GM19240 (cell line): ENCODE measurements at regions not wholly inside any gene's neighbourhood (a gene's known extent, or its start where the extent isn't known, plus 50 kb on each side); places are given as distances from the start of the nearest gene placed in this dataset.
"Not testable (repeated sequence)": the region's sequence is repeated elsewhere in the genome, so short reads cannot be mapped to it uniquely, and the experiment has no call there.

Experiments
- DNase-seq: peaks from one replicate; pipeline ENCODE4 v3.0.0; 2011; ENCODE audit warnings: low spot score; ENCODE audit not compliant: insufficient read length

DNA sequence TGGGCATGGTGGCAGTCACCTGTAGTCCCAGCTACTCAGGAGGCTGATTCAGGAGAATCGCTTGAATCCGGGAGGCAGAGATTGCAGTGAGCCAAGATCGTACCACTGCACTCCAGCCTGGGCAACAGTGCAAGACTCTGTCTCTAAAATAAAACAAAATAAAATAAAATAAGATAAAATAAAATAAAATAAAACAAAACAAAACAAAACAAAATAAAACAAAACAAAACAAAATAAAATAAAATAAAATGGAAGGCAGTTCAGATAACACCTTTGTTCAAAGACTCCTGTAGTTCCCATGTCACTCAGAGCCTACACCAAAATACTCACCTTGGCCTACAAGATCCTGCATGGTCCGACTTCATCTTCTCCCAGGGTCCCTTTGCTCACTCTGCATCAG is 61.3 kb downstream of the SYF2 start:
- DNase-seq: not testable (repeated sequence)

DNA sequence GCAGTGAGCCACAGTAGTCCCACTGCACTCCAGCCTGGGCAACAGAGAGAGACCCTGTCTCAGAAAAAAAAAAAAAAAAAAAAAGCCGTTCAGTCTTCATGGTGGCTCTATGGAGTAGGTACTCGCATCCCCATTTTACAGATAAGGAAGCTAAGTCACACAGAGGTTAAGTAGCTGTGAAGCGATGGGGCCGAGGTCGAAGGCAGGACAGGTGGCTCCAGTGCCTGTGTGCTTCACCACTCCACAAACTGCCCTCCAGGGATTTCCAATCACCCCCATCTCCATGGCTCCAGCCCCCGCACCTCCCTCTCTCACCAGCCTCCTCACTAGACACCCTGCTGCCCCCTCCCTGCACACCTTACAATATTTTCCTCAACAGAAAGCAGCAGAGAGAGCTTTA is 61.9 kb downstream of the SYF2 start:
- no peak for DNase-seq

DNA sequence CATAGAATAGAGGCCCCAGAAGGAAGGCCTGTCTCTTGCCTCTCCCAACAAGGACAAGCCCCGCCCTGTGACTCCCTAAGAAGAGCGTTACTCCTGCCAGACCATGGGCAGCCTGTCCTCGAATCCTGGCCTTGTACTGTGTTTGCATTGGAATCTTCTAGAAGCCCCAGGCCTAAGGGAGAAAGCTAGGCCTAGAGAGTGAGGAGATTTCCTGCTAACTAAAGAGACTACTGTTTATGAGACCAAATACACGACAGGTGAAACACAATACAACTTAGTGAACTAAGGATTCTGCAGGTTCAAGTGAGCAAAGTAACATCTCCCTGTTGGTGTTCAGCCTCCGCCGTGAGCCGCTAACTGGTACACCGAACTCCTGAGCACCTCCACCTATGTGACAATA is 62.7 kb downstream of the SYF2 start:
- DNase-seq: no peak

DNA sequence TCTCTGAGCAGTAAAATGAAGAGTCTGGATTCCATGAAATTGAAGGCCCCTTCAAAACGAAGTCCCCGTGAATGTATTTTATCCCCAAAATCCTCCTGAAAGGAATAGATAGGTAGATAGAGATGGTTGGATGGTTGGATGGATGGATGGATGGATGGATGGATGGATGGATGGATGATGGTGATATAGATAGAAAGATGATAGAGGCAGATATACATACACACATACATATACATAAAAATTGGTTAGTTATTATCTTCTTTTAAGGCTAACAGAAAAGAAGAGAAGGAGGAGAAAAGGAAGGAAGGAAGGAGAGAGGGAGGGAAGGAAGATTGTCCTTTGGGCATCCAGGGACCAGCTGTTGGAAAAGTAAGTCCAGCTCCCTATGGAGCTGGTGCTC is 63.1 kb downstream of the SYF2 start:
- DNase-seq: no peak

DNA sequence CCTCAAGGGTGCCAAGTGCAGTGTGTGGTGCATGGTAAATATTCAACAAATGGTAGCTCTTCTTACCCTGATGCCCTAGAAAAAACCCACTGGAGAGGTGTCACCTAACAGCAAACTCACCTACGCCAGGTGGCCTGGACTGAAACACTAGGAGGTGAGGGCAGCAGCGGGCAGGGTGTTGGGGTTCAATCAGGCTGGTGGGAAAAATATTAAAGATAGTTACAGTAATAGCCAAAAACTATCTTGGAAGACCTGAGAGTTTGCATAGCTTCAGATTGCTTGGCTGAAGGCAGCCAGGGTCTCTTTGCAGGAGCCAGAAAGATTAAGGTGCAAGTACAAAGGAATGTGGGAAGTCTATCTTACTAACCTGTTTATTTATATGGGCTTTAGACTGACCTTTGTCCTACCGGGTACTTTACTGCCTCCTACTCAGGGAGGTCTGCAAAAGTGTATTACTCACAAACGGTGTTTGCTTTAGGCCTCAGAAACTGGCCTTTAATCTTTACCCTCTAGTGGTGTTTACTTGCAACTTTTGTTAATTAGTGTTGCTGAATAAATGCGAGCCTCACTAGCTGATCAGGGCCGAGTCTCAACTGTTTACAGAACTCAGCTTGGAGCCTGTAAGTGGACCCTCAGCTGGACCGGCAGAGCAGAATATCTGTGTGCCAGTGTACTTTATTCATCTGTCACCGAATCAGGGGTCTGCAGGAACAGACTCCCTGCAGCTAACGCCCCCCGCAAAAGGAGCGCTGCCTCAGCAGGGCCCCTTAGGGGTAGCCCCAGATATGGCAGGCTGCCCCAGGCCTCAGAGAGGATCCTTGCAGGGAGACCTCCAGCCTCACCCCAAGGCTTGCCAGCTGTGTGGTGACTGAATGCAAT is 63.9 kb downstream of the SYF2 start:
- DNase-seq: no peak

DNA sequence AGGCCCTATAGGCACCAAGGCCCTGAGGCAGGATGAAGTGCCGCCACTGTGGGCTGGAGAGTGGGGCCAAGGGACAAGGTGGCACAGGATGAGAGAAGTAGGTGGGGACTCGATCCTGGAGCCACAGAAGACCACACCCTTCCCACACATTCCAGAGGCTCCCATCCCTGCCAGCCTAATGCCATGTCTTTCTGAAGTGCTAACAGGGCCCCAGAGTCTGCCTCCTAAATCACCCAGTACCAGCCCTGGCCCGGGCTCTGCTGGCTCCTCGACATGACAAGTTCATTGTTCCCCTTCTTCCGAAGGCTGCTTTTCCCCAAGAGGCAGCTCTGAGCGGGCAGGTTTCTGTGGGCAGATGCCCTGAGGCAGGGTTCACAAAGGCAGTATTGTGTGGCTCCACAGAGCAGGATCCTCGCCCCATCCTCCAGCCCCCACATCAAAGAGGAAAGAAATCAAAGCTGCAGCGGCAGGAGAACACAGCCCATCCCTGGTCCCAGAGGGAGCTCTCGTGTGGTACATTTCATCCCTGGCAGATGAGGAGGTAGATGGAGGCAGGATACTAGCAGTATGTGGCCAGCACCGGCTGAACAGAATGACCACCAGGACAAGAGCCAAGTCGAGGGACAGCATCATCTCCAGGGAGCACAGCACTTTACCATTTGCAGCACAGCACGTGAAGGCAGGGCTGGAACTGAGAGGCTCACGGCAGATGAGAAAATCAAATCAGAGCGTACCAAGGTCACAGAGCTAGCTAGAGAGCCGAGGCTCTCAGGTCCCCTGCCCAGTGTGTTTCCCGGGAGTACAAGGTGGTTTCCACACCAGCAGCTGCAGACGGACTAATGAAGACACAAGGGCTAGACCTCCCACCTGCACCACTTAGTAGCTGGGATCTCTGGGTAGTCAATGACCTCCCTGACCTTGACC is 64.8 kb downstream of the SYF2 start:
- no peak for DNase-seq

DNA sequence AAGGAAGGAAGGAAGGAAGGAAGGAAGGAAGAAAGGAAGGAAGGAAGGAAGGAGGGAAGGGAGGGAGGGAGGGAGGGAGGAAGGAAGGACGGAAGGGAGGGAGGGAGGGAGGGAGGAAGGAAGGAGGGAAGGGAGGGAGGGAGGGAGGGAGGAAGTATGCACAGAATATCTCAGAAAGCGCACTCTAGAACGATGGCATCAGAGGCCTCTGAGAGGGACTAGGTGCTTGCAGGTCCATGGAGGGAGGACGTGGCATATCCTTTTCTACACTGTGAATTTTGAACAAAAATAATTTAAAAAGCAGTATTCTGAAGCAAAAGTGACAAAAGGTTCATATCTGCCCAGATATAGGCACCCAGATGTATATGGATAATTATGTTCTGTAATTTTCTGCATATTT is 65.5 kb downstream of the SYF2 start:
- DNase-seq: no peak

DNA sequence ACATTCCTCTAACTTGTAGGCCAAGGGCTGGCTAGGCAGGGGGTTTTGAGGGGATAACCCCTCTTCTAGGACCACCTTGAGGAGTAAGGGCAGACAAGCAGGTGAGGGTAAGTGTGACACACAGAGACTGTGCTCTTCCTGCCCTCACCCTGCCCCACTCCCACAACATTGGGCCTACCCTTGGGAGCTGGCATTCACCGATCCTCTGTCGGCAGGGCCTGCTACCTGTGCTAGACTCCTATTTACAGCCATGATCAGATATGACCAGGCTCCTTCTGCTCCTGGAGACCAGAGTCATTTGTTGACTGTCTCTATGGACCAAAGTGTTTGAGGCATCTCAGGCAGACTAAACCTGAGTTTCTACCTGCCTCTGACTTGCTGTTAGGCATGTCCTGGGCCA is 68.3 kb downstream of the SYF2 start:
- no peak for DNase-seq

DNA sequence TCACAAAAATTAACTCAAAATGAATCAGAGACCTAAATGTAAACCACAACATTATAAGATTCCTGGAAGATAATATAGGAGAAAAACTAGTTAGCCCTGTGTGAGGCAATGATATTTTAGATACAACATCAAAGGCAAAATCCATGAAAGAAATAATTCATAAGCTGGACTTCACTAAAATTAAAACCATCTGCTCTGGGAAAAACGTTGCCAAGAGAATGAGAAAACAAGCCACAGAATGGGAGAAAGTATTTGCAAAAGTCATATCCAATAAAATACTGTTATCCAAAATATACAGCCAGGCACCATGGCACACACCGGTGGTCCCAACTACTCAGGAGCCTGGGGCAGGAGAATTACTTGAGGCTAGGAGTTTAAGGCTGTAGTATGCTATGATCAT is 70.3 kb downstream of the SYF2 start:
- no peak for DNase-seq

DNA sequence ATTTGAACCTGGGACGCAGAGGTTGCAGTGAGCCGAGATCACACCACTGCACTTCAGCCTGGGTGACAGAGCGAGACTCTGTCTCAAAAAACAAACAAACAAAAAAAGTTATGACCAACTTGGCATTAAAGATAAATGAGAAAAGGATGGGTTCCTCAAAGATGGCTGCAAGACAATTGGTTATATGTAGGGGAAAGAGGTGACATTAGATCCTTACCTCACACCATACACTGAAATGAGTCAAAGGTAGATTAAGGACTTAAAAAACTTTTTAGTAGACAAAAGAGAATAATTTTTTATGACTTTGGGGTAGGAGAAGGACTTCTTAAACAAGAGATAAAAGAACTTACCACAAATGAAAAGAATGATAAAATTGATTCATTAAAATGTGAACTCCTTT is 74.5 kb downstream of the SYF2 start:
- DNase-seq: no peak

DNA sequence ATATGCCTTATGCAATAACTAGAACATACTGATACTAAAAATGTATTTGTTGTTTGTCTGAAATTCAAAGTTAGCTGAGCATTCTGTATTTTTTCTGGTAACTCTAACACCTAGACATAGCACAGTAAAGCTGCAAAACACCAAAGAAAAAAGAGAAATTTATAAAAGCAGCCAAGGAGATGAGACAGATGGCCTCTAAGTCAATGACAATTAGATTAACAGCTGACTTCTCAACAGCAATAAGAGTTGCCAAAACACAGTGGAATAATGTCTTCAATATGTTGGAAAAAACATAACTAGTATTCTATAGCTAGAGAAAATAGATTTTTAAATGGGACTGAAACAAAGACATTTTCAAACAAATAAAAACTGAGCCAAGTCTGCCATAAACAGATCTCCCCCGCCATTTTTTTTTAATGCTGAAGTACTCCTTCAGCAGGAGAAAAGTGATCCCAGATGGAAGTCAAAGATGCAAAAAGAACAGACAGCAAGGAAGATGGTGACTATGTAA is 81.3 kb downstream of the SYF2 start:
- DNase-seq: no peak

DNA sequence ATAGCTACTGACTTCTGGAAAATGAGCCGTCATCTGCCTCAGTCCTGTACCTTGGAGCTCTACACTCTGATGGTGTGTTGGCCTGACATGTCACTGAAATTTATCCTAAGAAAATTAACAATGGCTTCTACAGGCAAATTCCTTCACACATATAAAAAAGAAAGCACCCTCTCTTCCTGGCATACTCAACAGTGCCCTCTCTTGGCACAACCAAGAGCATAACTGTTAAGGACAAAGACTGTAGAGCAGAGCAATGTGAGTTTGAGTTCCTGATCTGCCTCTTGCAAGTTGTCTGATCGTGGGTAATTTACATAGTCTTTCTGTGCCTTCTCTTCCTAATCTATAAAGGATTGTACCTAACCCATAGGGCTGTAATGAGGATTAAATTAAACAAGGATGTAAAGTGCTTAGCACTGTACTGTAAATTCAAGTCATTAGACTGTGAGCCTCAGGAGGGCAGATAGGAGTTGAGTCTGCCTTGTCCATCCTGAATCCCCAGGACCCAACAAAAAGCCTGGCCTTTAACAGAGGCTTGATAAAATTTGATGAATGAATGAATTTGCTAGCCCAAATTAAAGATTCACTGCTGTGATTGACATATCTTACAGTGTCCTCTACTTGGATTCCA is 83.5 kb downstream of the SYF2 start:
- no peak for DNase-seq

DNA sequence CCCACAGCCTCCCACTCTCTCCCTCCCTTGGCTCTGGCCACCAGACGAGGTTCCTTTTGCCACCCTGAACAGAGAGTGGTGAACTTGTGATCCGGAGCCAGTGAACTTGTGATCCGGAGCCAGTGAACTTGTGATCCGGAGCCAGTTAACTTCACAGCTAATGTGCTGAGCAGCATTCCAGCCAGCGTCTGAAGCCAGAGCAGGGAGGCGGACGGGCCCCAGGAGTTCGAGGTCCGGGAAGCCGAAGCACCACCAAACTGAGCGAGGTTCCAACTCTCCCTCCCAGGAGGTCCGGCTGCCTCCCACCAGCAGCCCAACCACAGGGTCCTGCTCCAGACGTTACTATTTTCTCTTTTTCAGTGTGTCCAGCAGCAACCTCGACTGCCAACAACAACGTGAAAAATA is 85.8 kb downstream of the SYF2 start:
- DNase-seq: no peak

DNA sequence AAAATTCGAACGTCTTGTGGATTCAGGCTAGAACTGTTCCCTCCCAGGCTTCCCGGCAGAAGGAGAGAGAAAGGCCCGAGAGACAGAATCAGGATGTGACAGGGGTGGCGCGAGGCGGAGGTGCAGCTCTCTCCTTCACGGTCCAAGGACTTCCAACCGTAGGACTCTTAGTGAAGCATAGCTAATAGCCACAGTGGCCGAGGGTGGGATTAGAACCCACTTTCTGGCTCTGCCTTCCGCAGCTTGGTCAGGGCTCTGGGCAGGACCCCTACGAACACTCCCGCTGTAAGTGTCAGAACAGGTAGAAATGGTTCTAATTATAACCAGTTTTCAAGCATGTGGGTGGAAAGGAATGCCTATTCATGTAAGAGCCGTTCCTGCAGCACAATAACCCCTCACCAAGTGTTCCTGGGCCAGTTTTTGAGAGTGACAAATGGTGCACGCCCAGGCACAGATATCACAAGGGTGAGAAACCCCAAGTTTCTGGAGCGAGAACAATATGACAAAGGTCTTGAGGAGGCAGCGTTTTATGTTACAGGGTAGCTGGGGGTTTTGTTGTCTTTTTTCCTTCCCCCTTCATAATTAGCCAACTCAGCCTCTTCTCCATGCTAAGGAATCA is 86.4 kb downstream of the SYF2 start:
- DNase-seq: peak; percentile 23

DNA sequence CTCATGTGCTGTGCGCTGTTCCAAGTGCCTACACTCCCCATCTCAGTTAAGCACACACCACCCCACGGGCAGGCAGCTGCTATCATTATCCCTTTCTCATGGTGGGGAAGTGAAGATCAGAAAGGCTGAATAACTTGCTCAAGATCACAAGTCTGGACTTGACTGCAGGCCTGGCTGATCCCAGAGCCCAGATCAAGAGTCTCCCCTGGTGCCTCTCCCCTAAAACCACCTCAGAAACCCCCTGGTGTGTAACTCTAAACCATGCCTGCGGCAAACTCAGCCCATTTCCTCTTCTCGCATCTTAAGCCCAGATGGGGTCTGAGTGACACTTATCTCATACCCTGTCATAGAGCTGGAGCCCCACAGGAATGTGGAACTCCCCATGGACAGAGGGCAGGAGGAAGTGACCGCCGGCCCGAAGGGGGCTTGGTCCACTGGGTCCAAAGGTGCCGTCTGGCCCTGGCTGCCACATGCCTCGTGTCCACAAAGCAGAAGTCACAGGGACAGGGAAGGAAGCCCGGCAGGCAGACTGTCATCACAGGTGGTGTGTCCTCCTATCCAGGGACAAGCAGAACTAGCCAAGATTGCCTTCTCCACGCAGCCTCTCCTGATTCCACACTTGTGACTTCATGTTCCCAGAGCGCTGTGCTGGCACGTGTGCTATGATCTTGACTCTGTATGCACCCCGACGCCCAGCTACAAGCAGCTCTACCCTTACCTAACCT is 92.1 kb downstream of the SYF2 start:
- peak; percentile 41 for DNase-seq

DNA sequence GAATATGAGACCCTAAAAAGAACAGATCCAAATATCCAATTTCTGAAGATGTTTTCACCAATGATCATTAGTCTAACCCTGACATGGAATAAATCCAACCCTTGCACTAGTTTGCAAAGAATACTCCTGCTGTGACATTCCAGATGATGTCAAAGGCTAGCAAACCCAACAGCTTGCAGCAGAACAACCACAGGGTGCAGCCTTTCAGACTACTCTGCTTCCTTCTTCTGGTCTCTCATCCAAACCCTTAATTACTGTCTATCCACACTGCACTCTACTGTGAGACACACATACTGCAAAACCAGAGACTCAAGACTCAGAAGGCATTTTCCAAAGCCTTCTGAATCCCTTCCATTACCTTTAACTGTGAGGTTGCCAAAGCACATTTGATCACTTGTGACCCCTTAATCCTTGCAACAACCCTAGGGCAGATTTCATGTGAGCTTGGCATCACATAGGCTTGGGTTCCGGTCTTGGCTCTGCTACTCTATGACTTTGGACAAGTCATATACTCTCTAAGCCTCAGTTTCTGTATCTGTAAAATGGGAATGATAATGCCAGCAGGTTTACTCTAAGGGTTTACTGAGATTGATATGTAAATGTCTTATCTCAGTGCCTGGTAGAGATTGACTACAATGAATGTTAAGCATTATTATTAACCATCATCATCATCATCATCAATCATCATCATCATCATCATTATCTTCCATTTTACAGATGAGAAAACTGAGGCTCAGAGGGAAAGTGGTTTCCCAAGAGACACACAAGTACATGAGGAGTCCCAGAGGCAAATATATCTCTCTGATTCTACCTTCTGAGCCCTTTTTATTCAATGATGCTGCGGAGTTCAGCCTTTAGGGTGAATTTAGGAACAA is 94.5 kb downstream of the SYF2 start:
- DNase-seq: no peak

DNA sequence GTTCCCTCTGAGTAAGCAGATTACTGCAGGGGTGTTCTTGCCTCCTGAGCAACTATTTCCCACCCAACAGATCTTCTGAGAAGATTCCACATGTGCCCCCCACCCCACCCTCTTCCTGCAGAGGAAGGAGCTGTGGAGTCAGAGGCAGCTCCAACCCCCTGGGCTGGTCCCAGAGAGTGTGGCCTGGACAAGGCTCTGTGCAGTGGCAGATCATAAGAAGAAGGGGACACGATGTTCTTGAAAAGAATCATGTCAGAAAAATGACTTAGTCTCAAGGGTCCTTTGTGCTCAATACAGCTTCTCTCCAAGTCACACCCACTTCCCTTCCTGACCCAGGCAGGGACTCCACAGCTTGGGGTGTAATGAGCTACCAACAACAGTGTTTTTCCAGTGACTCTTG is 95.2 kb downstream of the SYF2 start:
- DNase-seq: no peak

DNA sequence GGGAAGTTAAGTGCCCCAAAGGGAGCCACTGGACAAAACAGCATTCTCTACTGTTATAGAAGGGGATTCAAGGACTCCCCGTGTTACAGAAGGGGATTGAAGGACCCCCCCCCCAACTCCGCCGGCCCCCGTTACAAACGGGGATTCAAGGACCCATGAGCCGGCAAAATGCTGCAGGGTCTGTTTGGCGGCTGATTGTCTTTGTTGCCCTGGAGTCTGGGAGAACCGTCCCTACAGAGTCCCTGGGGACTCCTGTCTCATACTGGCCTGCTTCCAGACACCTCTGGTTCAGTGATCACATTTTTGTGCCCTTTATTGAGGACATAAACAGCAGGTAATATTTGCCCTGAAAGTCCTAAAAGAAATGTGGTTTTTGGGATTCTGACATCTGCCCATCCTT is 96.4 kb downstream of the SYF2 start:
- DNase-seq: no peak

DNA sequence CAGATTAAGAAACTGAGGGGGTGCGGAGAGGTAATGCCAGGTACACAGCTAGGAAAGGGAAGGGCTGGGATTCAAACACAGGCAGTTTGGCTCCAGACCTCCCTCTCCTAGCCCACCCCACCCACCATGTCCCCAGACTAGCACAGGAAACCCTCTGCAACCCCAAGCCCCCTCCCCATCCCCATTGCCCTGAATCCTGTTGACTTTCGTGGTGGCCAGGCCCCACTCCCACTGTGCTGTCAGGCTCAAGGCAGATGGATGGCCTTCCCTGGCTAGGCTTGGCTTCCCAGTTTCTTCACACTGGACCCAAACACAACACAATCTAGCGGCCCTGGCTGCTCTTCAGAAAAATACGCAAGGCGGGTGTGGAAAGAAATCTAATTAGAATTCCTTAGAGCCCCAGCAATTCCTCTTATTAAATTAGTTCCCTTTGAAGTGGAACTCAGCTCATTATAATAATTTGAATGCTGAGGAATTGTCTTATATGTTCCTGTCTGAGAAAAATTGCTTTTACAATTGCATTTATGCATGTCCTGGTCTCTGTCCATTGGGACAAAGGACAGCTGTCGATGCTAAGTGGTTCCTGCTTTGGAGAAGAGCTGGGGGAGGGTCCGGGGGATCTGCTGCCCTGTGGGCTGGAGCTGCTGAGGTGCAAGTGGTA is 97.4 kb downstream of the SYF2 start:
- no peak for DNase-seq
